HL-60 (cell line): ENCODE measurements at regions not wholly inside any gene's neighbourhood (a gene's known extent, or its start where the extent isn't known, plus 50 kb on each side); places are given as distances from the start of the nearest gene placed in this dataset.

ENCODE experiments used
- DNase-seq, 2 experiments: peaks; one replicate each; pipeline ENCODE4 v3.0.0-alpha.2; 2010 to 2020; ENCODE audit warnings: low read depth in 1 of 2, low spot score in 1 of 2
- H3K27ac ChIP-seq: fragments of 250-450 bp; sonication (Bioruptor Pico); replicated peaks from 2 replicates; pipeline ENCODE4 v1.5.1; 2020; ENCODE audit warnings: mild to moderate bottlenecking, moderate library complexity
- H3K27me3 ChIP-seq: fragments of 250-450 bp; sonication (Bioruptor Pico); 2 replicates; pipeline ENCODE4 v1.5.1; 2021; ENCODE audit warnings: mild to moderate bottlenecking, moderate library complexity; ENCODE audit not compliant: insufficient read depth, poor library complexity, severe bottlenecking
- H3K4me3 ChIP-seq: replicated peaks from 2 replicates; pipeline ENCODE4 v1.5.1; 2011; ENCODE audit warnings: mild to moderate bottlenecking, control low read depth, low read length; ENCODE audit not compliant: insufficient read depth
- GABPA ChIP-seq: IDR thresholded peaks from 2 replicates; pipeline ENCODE4 v1.6.1; 2012; ENCODE audit warnings: low read depth
- POLR2AphosphoS5 ChIP-seq: IDR thresholded peaks from 2 replicates; pipeline ENCODE4 v1.6.1; 2012; ENCODE audit warnings: low read depth
- SPI1 ChIP-seq: IDR thresholded peaks from 2 replicates; pipeline ENCODE4 v1.6.1; 2012; ENCODE audit warnings: low read depth, mild to moderate bottlenecking, borderline replicate concordance
- TF ChIP-seq, protein P1 (sequence below): IDR thresholded peaks from 2 replicates; pipeline ENCODE4 v1.6.1; 2012; ENCODE audit warnings: low read depth; ENCODE audit not compliant: insufficient replicate concordance
- TF ChIP-seq, protein P2 (sequence below): IDR thresholded peaks from one replicate; pipeline ENCODE4 v1.5.1; 2011; ENCODE audit warnings: low read length, control low read depth, inconsistent platforms; ENCODE audit not compliant: insufficient read depth

DNA sequence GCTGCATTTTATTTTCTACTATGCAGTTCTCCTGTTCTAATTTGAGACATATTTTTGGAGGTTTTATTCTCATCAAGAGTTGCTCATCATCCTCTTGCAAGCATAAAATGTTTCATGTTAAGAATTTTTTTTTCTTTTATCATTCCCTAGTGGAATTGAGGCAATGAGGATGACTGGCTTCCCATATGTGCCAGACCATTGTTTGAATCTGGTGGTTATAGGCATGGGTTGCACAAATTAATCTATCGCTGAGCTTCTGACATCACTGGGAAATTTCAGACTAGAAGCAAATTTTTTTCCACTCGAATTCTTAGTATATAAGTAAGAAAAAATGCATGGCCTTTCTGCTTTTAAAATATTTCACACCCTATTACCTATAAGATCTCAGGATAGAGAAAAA lies 279.1 kb upstream of the PLSCR5 start:
- H3K27me3 ChIP-seq, result no peaks in the 10 kb centered on the region
- TF ChIP-seq, protein P1, sequence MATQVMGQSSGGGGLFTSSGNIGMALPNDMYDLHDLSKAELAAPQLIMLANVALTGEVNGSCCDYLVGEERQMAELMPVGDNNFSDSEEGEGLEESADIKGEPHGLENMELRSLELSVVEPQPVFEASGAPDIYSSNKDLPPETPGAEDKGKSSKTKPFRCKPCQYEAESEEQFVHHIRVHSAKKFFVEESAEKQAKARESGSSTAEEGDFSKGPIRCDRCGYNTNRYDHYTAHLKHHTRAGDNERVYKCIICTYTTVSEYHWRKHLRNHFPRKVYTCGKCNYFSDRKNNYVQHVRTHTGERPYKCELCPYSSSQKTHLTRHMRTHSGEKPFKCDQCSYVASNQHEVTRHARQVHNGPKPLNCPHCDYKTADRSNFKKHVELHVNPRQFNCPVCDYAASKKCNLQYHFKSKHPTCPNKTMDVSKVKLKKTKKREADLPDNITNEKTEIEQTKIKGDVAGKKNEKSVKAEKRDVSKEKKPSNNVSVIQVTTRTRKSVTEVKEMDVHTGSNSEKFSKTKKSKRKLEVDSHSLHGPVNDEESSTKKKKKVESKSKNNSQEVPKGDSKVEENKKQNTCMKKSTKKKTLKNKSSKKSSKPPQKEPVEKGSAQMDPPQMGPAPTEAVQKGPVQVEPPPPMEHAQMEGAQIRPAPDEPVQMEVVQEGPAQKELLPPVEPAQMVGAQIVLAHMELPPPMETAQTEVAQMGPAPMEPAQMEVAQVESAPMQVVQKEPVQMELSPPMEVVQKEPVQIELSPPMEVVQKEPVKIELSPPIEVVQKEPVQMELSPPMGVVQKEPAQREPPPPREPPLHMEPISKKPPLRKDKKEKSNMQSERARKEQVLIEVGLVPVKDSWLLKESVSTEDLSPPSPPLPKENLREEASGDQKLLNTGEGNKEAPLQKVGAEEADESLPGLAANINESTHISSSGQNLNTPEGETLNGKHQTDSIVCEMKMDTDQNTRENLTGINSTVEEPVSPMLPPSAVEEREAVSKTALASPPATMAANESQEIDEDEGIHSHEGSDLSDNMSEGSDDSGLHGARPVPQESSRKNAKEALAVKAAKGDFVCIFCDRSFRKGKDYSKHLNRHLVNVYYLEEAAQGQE, result no peak
- TF ChIP-seq, protein P2, sequence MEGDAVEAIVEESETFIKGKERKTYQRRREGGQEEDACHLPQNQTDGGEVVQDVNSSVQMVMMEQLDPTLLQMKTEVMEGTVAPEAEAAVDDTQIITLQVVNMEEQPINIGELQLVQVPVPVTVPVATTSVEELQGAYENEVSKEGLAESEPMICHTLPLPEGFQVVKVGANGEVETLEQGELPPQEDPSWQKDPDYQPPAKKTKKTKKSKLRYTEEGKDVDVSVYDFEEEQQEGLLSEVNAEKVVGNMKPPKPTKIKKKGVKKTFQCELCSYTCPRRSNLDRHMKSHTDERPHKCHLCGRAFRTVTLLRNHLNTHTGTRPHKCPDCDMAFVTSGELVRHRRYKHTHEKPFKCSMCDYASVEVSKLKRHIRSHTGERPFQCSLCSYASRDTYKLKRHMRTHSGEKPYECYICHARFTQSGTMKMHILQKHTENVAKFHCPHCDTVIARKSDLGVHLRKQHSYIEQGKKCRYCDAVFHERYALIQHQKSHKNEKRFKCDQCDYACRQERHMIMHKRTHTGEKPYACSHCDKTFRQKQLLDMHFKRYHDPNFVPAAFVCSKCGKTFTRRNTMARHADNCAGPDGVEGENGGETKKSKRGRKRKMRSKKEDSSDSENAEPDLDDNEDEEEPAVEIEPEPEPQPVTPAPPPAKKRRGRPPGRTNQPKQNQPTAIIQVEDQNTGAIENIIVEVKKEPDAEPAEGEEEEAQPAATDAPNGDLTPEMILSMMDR, result no peak
- TF ChIP-seq GABPA, result no peak
- TF ChIP-seq SPI1, result no peak
- no peak for TF ChIP-seq POLR2AphosphoS5
- no peak for DNase-seq
- H3K4me3 ChIP-seq, result no peak overlapping the region
- no peak overlapping the region for H3K27ac ChIP-seq

DNA sequence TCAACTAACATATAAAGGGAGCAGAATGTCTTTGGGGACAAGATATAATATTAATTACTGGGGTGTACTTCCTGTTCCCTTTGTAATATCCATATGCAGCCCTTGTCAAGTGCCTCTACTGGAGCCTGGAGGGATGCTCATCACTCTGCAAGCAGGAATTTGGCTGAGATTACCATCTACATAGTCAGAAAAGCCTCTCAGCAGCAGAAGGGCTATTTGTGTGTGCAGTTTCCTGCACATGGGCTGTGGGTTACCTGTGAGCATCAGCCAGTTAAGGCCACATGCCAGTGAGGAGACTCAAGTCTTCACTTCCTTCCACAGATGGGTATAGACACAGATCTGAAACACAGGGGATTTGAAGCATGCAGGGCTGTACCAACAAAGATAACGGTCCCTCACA lies 278.1 kb upstream of the PLSCR5 start:
- H3K27ac ChIP-seq, result no peak overlapping the region
- no peak for DNase-seq
- TF ChIP-seq SPI1 (no peak), GABPA (no peak), POLR2AphosphoS5 (no peak)
- TF ChIP-seq, protein P1, result no peak
- TF ChIP-seq, protein P2, result no peak
- no peak overlapping the region for H3K4me3 ChIP-seq
- no peaks in the 10 kb centered on the region for H3K27me3 ChIP-seq

DNA sequence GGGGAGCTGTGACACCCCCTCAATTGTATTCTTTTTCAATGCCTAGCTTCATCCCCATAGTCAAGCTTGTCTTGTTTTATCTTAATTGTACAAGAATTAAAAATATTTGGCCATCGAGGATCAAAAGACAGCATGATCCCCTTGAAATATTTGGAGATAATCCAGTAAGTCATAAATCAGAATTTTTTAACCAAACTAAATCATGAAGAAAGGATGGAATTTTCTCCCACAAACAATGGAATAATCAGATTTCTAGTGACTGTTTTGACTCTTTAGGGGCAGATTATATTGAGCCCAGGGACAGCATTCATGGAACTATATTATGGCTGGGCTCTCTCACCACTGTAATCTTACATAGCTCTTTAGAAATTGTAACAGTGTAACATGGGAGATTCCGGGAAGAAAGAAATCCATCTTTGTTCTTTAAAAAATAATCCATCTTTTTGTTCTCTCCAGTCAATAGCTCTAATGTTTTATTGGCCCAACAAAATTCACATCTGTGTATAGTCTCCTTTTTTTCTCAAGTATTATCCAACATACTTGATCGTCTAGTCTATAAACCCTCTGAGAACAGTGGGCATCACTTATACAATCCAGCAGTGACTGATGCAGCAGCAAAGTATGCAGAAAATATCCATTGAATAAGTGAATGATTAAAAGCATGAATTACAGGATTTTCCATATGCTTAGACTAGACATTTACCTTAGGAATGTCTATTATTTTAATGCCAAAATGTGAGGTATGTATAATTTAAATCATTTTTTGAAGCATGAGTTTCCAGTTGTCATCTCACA lies 277.0 kb upstream of the PLSCR5 start:
- H3K27ac ChIP-seq, result no peak overlapping the region
- TF ChIP-seq, protein P2, result no peak
- TF ChIP-seq POLR2AphosphoS5 (no peak), GABPA (no peak), SPI1 (no peak)
- TF ChIP-seq, protein P1, result no peak
- no peaks in the 10 kb centered on the region for H3K27me3 ChIP-seq
- no peak overlapping the region for H3K4me3 ChIP-seq
- DNase-seq, result no peak
